ENCODE measurements at regions not wholly inside any gene's neighbourhood (a gene's known extent, or its start where the extent isn't known, plus 50 kb on each side); places are given as distances from the start of the nearest gene placed in this dataset.

- TF ChIP-seq CTCF (IDR thresholded peaks at IDR 0.05) (no peak), POLR2AphosphoS5 (IDR thresholded peaks at IDR 0.05) (no peak), POLR2A (IDR thresholded peaks at IDR 0.05) (no peak)
Observed at GRCh38 chr2:128710729-128711128, 392.1 kb upstream of the HS6ST1 start.

All from prostate gland (tissue), 2 donors.